ENCODE measurements at regions not wholly inside any gene's neighbourhood (a gene's known extent, or its start where the extent isn't known, plus 50 kb on each side); places are given as distances from the start of the nearest gene placed in this dataset.
"Not testable (repeated sequence)": the region's sequence is repeated elsewhere in the genome, so short reads cannot be mapped to it uniquely, and the experiment has no call there.

DNA sequence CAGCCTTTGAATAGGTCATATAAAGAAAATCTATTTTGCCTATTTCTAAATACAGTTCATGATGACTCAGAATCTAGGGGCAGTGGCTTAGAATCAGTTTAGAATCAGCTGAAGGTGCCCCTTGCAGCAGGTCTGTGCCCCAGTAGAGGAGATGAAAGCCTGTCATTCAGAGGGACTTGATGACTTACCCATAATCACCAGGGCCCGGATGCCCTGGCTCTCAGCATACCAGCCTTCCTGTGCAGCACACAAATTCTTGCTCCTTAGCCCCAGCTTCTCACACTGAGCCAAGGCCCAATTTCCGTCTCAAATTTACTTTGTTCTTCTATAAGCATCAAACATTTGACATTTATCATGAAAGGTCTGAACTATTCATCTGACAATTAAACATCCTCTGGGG lies 83.2 kb upstream of the EOMES start:
- in situ Hi-C loops (cut with MboI; ENCODE audit: low sequenced_read_pairs in 4 of 4) (no loop called here), intact Hi-C loops (cut with DNase I; ENCODE audit: low total_unique reads) (no loop called here)
- no peak for DNase-seq
- Histone ChIP-seq H3K27ac (no peak overlapping the region), H3K4me1 (no peaks in the 10 kb centered on the region), H3K27me3 (no peaks in the 10 kb centered on the region), H3K4me3 (no peak overlapping the region), H3K36me3 (no peaks in the 10 kb centered on the region), H3K9me3 (no peaks in the 10 kb centered on the region)
- ATAC-seq = no peak
- no peak for TF ChIP-seq POLR2A (IDR thresholded peaks at IDR 0.05)
- TF ChIP-seq, protein P1, sequence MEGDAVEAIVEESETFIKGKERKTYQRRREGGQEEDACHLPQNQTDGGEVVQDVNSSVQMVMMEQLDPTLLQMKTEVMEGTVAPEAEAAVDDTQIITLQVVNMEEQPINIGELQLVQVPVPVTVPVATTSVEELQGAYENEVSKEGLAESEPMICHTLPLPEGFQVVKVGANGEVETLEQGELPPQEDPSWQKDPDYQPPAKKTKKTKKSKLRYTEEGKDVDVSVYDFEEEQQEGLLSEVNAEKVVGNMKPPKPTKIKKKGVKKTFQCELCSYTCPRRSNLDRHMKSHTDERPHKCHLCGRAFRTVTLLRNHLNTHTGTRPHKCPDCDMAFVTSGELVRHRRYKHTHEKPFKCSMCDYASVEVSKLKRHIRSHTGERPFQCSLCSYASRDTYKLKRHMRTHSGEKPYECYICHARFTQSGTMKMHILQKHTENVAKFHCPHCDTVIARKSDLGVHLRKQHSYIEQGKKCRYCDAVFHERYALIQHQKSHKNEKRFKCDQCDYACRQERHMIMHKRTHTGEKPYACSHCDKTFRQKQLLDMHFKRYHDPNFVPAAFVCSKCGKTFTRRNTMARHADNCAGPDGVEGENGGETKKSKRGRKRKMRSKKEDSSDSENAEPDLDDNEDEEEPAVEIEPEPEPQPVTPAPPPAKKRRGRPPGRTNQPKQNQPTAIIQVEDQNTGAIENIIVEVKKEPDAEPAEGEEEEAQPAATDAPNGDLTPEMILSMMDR (IDR thresholded peaks at IDR 0.05 in 4 of 5, conservative IDR thresholded peaks at IDR 0.05 in 1 of 5) = no peak

DNA sequence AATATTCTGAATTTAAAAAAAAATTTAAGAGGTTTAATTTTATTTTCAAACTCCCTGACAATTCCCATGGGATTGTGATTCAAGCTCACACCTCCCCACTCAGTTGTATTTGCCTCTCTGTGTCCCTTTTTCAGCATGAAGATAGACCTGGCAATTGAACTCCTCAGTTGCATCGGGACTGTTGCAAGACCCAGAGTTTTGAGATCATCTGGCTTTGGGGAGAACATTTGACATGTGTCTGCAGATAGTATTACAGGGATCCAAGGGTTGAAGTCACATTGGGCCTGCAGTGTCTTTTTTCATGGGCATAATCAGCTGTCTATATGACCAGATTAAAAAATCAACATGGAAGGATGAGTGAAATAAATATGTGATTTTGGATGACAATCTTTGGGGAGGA lies 91.1 kb upstream of the EOMES start:
- no peak for TF ChIP-seq POLR2A (IDR thresholded peaks at IDR 0.05)
- TF ChIP-seq, protein P1 (IDR thresholded peaks at IDR 0.05 in 4 of 5, conservative IDR thresholded peaks at IDR 0.05 in 1 of 5) = no peak
- intact Hi-C loops (cut with DNase I; ENCODE audit: low total_unique reads) (no loop called here), in situ Hi-C loops (cut with MboI; ENCODE audit: low sequenced_read_pairs in 4 of 4) (no loop called here)
- no peak overlapping the region for H3K4me3 ChIP-seq
- no peaks in the 10 kb centered on the region for H3K4me1 ChIP-seq
- ATAC-seq (no peak), DNase-seq (no peak)
- no peaks in the 10 kb centered on the region for H3K36me3 ChIP-seq
- no peak overlapping the region for H3K27ac ChIP-seq
- no peaks in the 10 kb centered on the region for H3K27me3 ChIP-seq
- no peaks in the 10 kb centered on the region for H3K9me3 ChIP-seq

DNA sequence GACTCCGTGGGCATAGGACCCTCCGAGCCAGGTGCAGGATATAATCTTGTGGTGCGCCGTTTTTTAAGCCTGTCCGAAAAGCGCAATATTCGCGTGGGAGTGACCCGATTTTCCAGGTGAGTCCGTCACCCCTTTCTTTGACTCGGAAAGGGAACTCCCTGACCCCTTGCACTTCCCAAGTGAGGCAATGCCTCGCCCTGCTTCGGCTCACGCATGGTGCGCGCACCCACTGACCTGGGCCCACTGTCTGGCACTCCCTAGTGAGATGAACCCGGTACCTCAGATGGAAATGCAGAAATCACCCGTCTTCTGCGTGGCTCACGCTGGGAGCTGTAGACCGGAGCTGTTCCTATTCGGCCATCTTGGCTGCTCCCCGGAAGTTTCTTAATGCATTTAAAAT lies 99.5 kb upstream of the EOMES start:
- H3K9me3 ChIP-seq; ATAC-seq; in situ Hi-C loops (cut with MboI; ENCODE audit: low sequenced_read_pairs in 4 of 4); H3K4me3 ChIP-seq; intact Hi-C loops (cut with DNase I; ENCODE audit: low total_unique reads); H3K36me3 ChIP-seq; H3K27ac ChIP-seq; H3K4me1 ChIP-seq; DNase-seq; H3K27me3 ChIP-seq: not testable (repeated sequence)

DNA sequence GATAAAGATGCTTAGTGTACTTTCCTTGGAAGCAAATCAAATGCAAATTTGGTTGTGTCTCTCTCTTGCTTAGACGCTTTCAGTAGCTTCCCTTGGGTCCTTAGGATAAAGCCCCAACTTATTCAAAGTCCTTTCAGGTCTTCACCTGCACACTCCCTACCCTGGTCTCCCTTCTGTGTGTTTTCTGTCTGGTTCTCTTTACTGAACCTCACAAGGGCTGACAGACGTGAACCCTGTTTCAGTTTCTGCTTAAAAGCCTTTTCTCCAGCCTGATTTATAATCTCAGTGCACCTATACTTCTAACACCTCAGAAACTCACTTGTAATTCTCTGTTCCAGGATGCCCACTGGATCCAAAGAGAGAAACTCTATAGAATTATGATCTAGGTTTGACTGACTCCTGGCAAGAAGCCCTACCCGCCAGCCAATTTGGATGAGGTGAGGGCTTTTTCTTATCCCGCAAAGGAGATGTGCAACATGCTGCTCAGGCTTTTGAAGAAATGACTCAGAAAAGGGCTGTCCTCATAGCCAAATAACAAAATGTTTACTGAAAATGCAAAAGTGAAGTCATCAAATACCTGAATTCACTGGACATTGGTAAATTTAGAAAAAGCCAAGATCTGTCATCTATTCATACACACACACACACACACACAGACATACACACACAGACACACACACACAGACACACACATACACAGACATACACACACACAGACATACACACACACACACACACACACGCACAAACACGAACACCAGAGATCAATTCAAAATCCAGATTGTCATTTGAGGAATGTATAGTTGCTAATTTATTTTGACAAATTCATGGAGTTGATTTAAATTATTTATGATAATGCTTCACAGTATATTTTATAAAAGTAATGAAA lies 102.4 kb upstream of the EOMES start:
- no peak for TF ChIP-seq POLR2A (IDR thresholded peaks at IDR 0.05)
- TF ChIP-seq, protein P1 (IDR thresholded peaks at IDR 0.05 in 4 of 5, conservative IDR thresholded peaks at IDR 0.05 in 1 of 5) = no peak
- in situ Hi-C loops (cut with MboI; ENCODE audit: low sequenced_read_pairs in 4 of 4) (no loop called here), intact Hi-C loops (cut with DNase I; ENCODE audit: low total_unique reads) (no loop called here)
- Histone ChIP-seq H3K4me3 (no peak overlapping the region), H3K4me1 (no peaks in the 10 kb centered on the region), H3K27ac (no peak overlapping the region), H3K27me3 (no peaks in the 10 kb centered on the region), H3K9me3 (no peaks in the 10 kb centered on the region), H3K36me3 (no peaks in the 10 kb centered on the region)
- DNase-seq = no peak
- no peak for ATAC-seq

DNA sequence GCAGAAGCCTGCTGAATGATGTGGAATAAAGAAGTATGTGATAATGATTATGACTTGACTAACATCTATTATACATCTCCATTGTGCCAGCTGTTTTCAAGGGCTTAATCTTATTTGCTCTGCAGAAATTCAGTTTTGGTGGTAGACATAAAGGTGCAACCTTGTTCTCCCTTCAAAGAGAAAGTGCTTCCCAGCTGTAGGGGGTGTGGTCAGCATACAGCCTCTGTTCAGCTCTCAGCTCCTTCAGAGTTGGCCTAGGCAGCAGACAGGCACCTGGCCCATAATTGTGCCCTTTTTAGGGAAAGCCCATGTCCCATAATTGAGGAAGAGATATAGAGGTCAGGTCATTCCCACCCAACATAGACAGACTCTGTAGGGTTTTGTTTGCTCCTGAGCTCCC lies 104.3 kb upstream of the EOMES start:
- ATAC-seq = no peak
- in situ Hi-C loops (cut with MboI; ENCODE audit: low sequenced_read_pairs in 4 of 4) = no loop called here
- Histone ChIP-seq H3K27me3 (no peaks in the 10 kb centered on the region), H3K36me3 (no peaks in the 10 kb centered on the region), H3K27ac (no peak overlapping the region), H3K9me3 (no peaks in the 10 kb centered on the region), H3K4me1 (no peaks in the 10 kb centered on the region), H3K4me3 (no peak overlapping the region)
- intact Hi-C loops (cut with DNase I; ENCODE audit: low total_unique reads) = no loop called here
- TF ChIP-seq, protein P1 (IDR thresholded peaks at IDR 0.05 in 4 of 5, conservative IDR thresholded peaks at IDR 0.05 in 1 of 5) = no peak
- TF ChIP-seq POLR2A (IDR thresholded peaks at IDR 0.05) = no peak
- DNase-seq = no peak

All from gastrocnemius medialis (tissue), 4 donors.